WTC11 (cell line): ENCODE measurements at regions not wholly inside any gene's neighbourhood (a gene's known extent, or its start where the extent isn't known, plus 50 kb on each side); places are given as distances from the start of the nearest gene placed in this dataset.

Experiments used
- ATAC-seq: fragments of 200-7000 bp; cut with Tn5 transposase; 2 replicates; pipeline ENCODE4 v1.10.0; 2021; ENCODE audit warnings: mild to moderate bottlenecking, moderate library complexity
- CTCF ChIA-PET: fragments of 300-600 bp; sonication (Branson Sonifier 250); formaldehyde crosslinking; loops from one replicate; lab custom pipeline; 2021; ENCODE audit warnings: antibody characterized with exemption; lab: Charles Lee
- POLR2A ChIA-PET: fragments of 350-600 bp; sonication (Branson Sonifier 250); formaldehyde crosslinking; loops from one replicate; lab custom pipeline; 2021; ENCODE audit warnings: antibody characterized with exemption; lab: Charles Lee
- DNase-seq: peaks from one replicate; pipeline ENCODE4 v3.0.0; 2021; ENCODE audit warnings: low spot score
- H3K27ac Mint-ChIP-seq: 2 replicates; pipeline ENCODE4 v1.8.0; 2021; ENCODE audit warnings: mixed read lengths
- H3K27me3 Mint-ChIP-seq: 2 replicates; pipeline ENCODE4 v1.8.0; 2021; ENCODE audit warnings: low read depth, mild to moderate bottlenecking, moderate library complexity, mixed read lengths
- H3K36me3 Mint-ChIP-seq: 2 replicates; pipeline ENCODE4 v1.8.0; 2021; ENCODE audit warnings: mixed read lengths
- H3K4me1 Mint-ChIP-seq: 2 replicates; pipeline ENCODE4 v1.8.0; 2022; ENCODE audit warnings: mixed read lengths
- H3K4me3 Mint-ChIP-seq: 2 replicates; pipeline ENCODE4 v1.8.0; 2021; ENCODE audit warnings: mild to moderate bottlenecking, moderate library complexity, mixed read lengths
- H3K9me3 Mint-ChIP-seq: 2 replicates; pipeline ENCODE4 v1.8.0; 2021; ENCODE audit warnings: mixed read lengths
- CTCF ChIP-seq: fragments of 200-600 bp; IDR thresholded peaks from 2 replicates; pipeline ENCODE4 v1.8.0; 2022; ENCODE audit warnings: antibody characterized with exemption
- EMX1 ChIP-seq: fragments of 250-450 bp; sonication (Bioruptor Pico); IDR thresholded peaks from 2 replicates; pipeline ENCODE4 v1.8.0; 2021; ENCODE audit warnings: mild to moderate bottlenecking
- ETV6 ChIP-seq: sonication (generic); formaldehyde crosslinking; IDR thresholded peaks from 2 replicates; pipeline ENCODE4 v1.8.1; 2022; ENCODE audit warnings: mild to moderate bottlenecking, missing genetic modification reagents
- FOXP4 ChIP-seq: sonication (generic); formaldehyde crosslinking; IDR thresholded peaks from 2 replicates; pipeline ENCODE4 v1.8.0; 2022; ENCODE audit warnings: mild to moderate bottlenecking, missing genetic modification reagents
- GABPB1 ChIP-seq: sonication (generic); formaldehyde crosslinking; IDR thresholded peaks from 2 replicates; pipeline ENCODE4 v1.8.1; 2023; ENCODE audit warnings: mild to moderate bottlenecking, missing genetic modification reagents
- GRHL2 ChIP-seq: fragments of 250-450 bp; sonication (Bioruptor Pico); IDR thresholded peaks from 2 replicates; pipeline ENCODE4 v1.8.0; 2022; ENCODE audit warnings: mild to moderate bottlenecking, moderate library complexity; ENCODE audit not compliant: insufficient replicate concordance, severe bottlenecking
- KAT7 ChIP-seq: sonication (generic); formaldehyde crosslinking; IDR thresholded peaks from 2 replicates; pipeline ENCODE4 v1.8.1; 2023; ENCODE audit warnings: missing genetic modification reagents, mild to moderate bottlenecking, borderline replicate concordance
- MAX ChIP-seq: sonication (generic); formaldehyde crosslinking; IDR thresholded peaks from 2 replicates; pipeline ENCODE4 v1.8.0; 2022; ENCODE audit warnings: mild to moderate bottlenecking, missing genetic modification reagents
- MLX ChIP-seq: sonication (generic); formaldehyde crosslinking; IDR thresholded peaks from 2 replicates; pipeline ENCODE4 v1.8.1; 2023; ENCODE audit warnings: mild to moderate bottlenecking, missing genetic modification reagents, moderate library complexity
- MYBL2 ChIP-seq: sonication (generic); formaldehyde crosslinking; IDR thresholded peaks from 2 replicates; pipeline ENCODE4 v1.8.1; 2023; ENCODE audit warnings: mild to moderate bottlenecking, moderate library complexity, missing genetic modification reagents
- NFATC4 ChIP-seq: fragments of 250-450 bp; sonication (Bioruptor Pico); IDR thresholded peaks from 2 replicates; pipeline ENCODE4 v1.9.0; 2021; ENCODE audit warnings: mild to moderate bottlenecking
- USF1 ChIP-seq: sonication (generic); formaldehyde crosslinking; IDR thresholded peaks from 2 replicates; pipeline ENCODE4 v1.8.0; 2022; ENCODE audit warnings: mild to moderate bottlenecking, missing genetic modification reagents
- ZNF317 ChIP-seq: sonication (generic); formaldehyde crosslinking; IDR thresholded peaks from 2 replicates; pipeline ENCODE4 v1.8.1; 2023; ENCODE audit warnings: low read depth, mild to moderate bottlenecking, moderate library complexity, missing genetic modification reagents, borderline replicate concordance
- ZNF423 ChIP-seq: fragments of 250-450 bp; sonication (Bioruptor Pico); IDR thresholded peaks from 2 replicates; pipeline ENCODE4 v2.1.2; 2022; ENCODE audit warnings: mild to moderate bottlenecking, moderate library complexity
- TF ChIP-seq, protein P1 (sequence below): sonication (generic); formaldehyde crosslinking; IDR thresholded peaks from 2 replicates; pipeline ENCODE4 v1.8.0; 2022; ENCODE audit warnings: missing genetic modification reagents
- TF ChIP-seq, protein P2 (sequence below): fragments of 250-450 bp; sonication (Bioruptor Pico); IDR thresholded peaks from 2 replicates; pipeline ENCODE4 v1.9.0; 2021; ENCODE audit warnings: mild to moderate bottlenecking
- TF ChIP-seq, protein P3 (sequence below): fragments of 250-450 bp; sonication (Bioruptor Pico); IDR thresholded peaks from 2 replicates; pipeline ENCODE4 v2.1.2; 2022; ENCODE audit warnings: mild to moderate bottlenecking, moderate library complexity

DNA sequence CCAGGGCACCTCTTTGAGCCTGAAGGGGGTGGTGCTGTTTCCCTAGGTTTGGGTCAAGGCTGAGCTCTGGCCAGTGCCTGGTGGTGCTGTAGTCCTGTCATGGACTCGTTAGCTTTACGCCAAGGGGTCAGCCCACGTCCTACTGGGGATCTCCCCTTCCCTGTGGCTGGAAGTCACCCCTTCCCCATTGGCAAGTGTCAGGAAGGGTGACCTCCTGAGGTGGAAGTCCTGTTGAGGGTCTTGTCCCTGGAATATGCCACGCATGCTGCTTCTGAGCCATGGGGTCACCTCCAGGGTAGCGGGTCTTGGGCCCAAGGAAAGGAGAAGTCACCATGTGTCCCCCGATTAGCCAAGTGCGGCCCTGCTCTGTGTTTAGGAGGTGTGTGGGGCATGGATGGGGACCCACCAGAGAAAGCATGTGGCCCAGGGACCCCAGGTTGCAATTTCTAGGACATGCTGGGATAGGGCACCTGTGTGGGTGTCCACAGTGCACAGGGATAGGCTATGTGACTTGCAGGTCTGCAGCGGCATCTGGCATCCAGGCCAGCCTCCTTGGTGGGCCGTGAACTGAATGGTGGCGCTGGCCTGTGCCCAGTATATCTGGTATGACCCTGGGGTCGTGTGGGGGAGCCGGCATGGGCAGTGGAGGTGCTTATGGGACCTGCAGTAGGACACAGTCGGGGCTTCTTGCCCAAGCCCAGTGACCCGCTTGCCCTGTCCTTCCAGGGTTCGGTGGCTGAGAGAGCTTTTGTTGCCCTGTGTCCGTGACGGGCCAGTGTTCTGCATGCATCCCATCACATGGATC, 226.7 kb downstream of the SNRPN start:
- no peak for TF ChIP-seq CTCF
- no peak for TF ChIP-seq ZNF423 (CRISPR knock-in tag)
- no peak for TF ChIP-seq FOXP4
- no peak for TF ChIP-seq ZNF317 (CRISPR knock-in tag)
- TF ChIP-seq, protein P1, sequence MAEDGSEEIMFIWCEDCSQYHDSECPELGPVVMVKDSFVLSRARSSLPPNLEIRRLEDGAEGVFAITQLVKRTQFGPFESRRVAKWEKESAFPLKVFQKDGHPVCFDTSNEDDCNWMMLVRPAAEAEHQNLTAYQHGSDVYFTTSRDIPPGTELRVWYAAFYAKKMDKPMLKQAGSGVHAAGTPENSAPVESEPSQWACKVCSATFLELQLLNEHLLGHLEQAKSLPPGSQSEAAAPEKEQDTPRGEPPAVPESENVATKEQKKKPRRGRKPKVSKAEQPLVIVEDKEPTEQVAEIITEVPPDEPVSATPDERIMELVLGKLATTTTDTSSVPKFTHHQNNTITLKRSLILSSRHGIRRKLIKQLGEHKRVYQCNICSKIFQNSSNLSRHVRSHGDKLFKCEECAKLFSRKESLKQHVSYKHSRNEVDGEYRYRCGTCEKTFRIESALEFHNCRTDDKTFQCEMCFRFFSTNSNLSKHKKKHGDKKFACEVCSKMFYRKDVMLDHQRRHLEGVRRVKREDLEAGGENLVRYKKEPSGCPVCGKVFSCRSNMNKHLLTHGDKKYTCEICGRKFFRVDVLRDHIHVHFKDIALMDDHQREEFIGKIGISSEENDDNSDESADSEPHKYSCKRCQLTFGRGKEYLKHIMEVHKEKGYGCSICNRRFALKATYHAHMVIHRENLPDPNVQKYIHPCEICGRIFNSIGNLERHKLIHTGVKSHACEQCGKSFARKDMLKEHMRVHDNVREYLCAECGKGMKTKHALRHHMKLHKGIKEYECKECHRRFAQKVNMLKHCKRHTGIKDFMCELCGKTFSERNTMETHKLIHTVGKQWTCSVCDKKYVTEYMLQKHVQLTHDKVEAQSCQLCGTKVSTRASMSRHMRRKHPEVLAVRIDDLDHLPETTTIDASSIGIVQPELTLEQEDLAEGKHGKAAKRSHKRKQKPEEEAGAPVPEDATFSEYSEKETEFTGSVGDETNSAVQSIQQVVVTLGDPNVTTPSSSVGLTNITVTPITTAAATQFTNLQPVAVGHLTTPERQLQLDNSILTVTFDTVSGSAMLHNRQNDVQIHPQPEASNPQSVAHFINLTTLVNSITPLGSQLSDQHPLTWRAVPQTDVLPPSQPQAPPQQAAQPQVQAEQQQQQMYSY (CRISPR knock-in tag) = no peak
- no peak for TF ChIP-seq MLX
- no peak for TF ChIP-seq EMX1 (CRISPR knock-in tag)
- no peak for TF ChIP-seq ETV6 (CRISPR knock-in tag)
- no peak for TF ChIP-seq USF1
- no peak for TF ChIP-seq GABPB1
- no peak for TF ChIP-seq NFATC4
- TF ChIP-seq, protein P2, sequence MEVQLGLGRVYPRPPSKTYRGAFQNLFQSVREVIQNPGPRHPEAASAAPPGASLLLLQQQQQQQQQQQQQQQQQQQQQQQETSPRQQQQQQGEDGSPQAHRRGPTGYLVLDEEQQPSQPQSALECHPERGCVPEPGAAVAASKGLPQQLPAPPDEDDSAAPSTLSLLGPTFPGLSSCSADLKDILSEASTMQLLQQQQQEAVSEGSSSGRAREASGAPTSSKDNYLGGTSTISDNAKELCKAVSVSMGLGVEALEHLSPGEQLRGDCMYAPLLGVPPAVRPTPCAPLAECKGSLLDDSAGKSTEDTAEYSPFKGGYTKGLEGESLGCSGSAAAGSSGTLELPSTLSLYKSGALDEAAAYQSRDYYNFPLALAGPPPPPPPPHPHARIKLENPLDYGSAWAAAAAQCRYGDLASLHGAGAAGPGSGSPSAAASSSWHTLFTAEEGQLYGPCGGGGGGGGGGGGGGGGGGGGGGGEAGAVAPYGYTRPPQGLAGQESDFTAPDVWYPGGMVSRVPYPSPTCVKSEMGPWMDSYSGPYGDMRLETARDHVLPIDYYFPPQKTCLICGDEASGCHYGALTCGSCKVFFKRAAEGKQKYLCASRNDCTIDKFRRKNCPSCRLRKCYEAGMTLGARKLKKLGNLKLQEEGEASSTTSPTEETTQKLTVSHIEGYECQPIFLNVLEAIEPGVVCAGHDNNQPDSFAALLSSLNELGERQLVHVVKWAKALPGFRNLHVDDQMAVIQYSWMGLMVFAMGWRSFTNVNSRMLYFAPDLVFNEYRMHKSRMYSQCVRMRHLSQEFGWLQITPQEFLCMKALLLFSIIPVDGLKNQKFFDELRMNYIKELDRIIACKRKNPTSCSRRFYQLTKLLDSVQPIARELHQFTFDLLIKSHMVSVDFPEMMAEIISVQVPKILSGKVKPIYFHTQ (CRISPR knock-in tag) = no peak
- TF ChIP-seq KAT7 (CRISPR knock-in tag) = no peak
- no peak for TF ChIP-seq GRHL2 (CRISPR knock-in tag)
- TF ChIP-seq MAX (CRISPR knock-in tag) = no peak
- TF ChIP-seq, protein P3, sequence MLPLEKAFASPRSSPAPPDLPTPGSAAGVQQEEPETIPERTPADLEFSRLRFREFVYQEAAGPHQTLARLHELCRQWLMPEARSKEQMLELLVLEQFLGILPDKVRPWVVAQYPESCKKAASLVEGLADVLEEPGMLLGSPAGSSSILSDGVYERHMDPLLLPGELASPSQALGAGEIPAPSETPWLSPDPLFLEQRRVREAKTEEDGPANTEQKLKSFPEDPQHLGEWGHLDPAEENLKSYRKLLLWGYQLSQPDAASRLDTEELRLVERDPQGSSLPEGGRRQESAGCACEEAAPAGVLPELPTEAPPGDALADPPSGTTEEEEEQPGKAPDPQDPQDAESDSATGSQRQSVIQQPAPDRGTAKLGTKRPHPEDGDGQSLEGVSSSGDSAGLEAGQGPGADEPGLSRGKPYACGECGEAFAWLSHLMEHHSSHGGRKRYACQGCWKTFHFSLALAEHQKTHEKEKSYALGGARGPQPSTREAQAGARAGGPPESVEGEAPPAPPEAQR = no peak
- no peak for TF ChIP-seq MYBL2
- Mint-ChIP-seq H3K4me1 (no peaks in the 10 kb centered on the region), H3K36me3 (peaks cover 38% of the 10 kb centered on the region), H3K9me3 (peaks cover 50% of the 10 kb centered on the region), H3K27me3 (peaks cover 7% of the 10 kb centered on the region), H3K27ac (no peak overlapping the region), H3K4me3 (no peak overlapping the region)
- ChIA-PET POLR2A (no interaction called here), CTCF (no interaction called here)
- ATAC-seq = no peak
- DNase-seq = peak; percentile 4
